ENCODE measurements at regions not wholly inside any gene's neighbourhood (a gene's known extent, or its start where the extent isn't known, plus 50 kb on each side); places are given as distances from the start of the nearest gene placed in this dataset.

DNA sequence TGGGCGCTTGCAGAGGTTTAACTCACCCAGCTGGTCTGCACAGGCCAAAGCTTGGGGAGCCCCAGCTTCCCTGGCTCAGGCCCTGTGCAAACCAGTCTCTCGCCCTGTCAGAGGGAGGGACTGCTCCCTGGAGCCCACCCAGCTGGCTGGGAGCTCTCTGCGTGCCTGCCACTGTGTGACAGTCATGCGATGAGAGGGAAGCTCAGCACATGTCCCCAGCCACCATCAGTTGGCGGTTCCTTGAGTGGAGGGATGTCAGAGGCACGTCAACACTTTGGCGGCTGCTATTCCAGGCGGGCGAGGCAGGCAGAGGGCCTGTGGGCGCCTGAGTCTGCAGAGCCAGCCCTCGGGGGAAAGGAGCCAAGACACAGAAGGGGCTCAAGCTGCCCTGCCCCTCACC is 324.6 kb downstream of the UACA start:
- no peak for DNase-seq

DNA sequence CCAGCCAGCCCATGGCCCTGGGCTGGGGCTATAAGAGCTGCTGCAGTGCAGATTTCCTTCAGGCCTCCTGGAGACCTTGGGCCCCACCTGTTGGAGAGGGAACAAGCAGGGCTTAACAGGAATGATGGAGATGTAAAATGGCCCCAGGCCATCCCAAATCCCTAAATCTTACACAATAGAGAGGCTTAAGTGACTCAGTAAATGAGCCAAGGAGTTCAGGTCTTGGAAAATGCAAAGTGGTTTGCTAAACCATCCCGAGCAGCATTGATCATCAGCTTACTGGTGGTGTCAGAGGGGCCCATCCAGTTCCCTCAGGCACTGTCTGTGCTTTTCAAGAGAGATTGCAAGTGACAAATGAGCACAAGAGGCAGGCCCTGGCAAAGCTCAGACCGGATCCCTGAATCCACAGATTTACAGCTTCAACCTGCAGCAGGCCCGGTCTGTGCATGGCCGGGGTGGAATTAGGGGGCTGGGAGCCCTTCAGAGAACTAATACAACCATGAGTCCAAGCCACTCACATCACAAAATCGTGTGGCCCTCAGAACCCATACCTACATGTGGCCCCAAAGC is 325.4 kb downstream of the UACA start:
- DNase-seq, result no peak

DNA sequence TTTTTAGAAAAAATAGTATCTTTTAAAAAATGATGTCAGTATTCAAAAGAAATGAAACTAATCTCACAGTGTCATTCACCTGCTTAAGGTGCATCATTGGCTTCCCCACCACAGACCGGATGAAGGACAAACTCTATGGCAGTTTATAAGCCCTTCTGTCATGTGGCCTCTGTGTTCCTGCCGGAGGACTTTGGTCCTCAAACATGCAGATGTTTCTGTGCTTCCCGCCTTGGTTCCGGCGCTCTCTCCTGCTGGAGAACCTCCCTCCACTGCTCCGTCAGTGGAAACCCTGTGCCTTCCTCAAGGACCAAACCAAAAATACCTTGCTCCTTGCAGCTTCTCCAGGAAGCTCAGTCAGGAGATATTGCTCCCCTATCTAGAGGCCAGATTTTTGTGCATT is 326.3 kb downstream of the UACA start:
- DNase-seq, result no peak

DNA sequence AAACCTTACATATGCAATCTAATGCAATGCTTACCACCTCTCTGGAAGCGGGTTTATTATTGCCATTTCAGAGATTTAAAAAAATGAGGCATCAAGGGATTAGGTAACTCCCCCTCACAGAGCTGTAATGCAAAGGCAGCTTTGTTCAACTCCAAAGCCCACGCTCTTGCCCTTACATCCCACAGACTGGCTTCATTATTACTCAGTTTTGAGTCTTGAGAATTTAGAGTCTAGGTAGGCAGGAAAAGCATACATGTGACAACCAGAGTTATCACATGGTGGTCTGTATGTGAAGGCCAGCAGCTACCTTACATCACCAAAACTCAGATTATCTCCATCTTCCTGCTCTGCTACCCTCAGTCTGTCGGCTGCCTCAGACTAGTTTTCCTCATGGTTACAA is 326.9 kb downstream of the UACA start:
- DNase-seq, result no peak

DNA sequence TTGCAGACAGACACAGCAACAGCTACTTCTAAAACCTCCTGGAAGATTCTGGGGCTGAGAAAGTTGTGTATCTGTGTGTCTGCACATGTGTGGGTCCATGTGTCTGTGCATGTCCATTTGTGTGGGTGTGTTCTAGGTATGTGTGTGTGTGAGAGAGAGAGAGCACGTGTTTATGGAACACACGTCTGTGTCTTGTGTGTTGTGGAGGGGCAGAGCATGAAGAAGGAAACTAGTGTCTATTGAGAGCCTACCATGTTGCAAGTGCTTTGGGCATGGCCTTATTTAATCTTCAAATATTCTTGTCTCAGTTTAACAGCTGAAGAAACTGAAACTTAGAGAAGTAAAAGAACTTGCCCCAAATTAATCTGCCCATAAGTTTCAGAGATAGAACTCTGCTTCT is 327.5 kb downstream of the UACA start:
- no peak for DNase-seq

DNA sequence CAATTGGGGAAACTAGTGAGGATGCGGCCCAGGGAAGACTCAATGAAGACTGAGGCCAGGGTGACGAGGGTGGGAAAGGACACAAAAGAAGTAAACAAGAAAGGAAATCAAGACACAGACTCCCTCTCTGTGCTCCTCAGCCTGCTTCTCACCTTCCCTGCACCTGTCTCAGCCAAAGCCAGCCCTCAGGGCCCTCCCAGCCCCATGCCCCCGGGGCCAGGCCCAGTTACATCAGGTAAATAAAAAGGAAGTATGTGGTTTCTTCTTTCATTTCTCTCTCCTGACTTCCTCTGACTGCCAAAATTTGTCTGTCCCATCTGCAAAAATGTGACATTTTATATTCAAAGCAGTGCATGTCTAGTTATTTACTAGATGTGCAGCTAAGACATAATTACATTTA is 328.0 kb downstream of the UACA start:
- DNase-seq, result no peak

DNA sequence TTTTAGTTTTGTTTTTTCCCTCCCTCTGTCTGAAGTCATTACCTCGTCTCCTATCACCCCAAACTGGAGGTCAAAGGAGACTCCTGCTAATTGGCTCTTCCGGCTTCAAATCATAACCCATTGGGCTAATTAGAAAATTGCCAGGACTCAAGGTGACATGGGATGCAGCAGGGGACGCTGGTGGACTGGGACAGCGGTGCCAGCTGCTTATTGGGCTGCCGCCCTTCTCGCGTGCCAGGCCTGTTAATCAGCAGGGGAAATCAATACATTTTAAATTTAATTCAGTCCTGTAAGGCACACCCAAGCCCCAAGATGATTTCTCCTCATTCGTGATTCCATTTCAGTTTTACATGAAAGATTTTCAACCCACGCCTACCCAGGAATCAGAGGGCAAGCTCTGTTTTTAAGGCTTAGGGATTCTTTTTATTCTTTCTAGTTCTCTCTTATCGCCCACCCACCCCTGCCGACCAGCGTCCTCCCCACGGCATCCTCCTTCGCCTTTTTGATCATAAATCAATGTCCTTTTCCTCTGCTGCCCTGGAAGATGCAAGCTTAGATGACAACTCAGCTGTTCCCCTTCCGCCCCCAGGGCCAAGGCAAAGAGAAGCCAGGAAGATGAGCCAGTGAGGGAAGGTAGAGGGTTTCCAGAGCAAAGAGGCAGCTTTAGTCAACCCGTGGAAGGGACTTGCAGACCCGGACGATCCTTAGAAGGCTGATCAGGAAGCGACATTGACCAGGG is 329.6 kb downstream of the UACA start:
- no peak for DNase-seq

DNA sequence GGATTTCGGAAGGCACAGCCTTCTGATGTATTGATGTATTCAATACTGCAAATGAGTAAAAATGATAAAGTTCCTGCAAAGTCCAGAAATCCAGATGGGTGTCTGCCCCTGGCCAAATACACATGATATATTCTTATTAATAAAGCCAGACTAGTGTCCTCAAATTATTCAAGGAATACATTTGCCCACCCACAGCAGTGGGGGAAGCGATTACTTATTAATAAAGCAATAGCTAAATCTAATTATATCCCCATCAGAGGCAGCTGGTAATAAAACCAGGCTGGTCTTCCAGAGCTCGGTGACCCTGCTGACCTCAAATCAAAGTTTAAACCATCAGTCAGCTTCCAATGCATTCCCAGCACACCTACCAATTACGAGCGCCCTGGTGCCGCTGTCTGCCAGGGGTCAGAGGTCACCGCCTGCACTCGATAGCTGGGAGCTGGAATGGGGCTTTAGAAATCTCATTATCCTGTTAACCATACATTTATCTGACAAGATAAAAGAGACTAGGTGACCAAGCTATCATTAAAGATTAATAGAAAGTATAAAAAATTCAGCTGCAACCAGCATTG is 330.3 kb downstream of the UACA start:
- DNase-seq, result no peak

DNA sequence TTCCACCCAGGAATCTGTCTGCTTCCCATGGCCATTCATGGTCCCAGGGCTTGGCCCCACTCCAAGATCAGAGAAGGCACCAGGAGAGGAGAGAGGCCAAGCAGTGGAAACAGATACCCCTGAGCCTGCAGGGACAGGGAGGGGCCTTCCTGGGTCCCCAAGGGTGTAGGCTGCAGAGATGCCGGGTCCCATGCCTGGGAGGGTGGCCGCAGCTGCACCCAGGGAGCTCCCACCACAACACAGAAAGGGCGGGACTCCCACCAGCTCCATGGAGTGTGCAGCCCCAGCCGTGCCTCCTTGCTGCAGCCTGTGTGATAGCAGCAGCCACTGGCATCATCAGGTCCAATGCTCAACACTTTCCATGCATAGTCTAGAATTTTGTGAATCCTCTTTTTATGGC is 331.5 kb downstream of the UACA start:
- no peak for DNase-seq

DNA sequence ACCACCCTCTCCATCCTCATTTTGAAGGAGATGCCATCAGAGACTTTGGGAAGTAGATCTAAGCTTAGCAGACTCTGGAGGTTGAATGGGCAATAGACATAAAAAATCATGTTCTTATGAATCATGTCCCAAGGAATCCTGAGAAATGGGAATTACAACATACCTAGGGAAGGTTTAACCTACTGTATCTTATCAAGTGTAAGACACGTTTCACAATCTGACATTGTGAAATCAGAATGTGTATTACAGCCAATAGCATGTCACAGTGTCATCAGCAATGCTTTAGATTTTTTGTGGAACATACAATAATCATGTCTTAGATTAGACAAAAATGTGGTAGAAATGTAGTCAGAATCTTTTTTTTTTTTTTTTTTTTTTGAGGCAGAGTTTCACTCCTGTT is 332.4 kb upstream of the TLE3 start:
- no peak for DNase-seq

DNA sequence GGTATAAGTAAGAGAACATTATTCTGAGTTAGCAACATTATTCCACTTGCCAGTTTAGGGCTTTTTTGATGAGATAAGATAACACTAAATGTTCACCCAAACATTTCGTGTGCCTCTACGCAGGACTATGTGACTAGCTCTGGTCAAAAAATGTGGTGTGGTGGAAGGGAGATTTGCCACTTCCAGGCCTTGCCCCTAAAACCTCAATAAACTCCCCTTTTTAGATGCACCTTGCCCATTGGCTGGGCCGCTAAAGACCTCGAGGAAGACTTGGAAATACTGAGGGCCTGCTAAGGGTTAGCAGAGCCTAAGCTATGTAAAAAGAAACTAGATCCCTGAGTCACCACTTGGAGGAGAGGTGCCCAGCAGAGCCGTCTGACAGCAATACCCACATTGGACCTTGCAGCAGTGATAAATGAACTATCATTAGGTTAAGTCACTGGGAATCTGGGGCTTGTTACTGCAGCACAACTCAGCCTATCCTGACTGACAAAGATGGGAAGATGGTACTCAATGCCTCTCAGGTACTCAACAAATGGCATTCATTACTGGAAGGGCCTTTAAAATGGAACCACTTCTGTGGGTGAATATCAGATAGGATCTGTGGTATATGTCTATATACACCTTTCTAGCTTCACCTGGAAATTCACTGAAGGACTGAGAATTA is 331.5 kb upstream of the TLE3 start:
- DNase-seq, result no peak

DNA sequence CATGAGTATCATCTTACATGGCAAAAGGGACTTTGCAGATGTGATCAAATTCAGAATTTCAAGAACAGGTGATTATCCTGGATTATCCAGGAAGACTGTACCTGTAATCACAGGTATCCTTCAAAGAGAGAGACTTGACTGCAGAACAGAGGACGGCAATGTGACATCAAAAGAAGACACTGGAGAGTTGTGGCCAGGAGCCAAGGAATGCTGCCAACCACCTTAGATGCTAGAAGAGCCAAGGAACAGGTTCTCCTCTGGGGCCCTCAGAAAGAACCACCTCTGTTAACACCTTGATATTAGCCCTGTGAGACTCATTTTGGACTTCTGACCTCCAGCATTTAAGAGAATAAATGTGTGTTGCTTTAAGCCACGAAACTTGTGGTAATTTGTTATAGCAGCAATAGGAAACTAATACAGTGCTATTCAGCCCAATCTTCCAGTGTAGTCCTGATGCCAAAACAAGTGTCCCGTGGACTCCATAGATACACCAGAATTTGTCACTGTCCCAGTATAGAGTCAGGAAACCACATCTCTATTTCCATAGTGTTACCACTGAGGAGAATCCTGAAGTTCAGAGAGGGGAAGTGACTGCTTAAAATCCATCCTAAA is 330.6 kb upstream of the TLE3 start:
- DNase-seq, result no peak

DNA sequence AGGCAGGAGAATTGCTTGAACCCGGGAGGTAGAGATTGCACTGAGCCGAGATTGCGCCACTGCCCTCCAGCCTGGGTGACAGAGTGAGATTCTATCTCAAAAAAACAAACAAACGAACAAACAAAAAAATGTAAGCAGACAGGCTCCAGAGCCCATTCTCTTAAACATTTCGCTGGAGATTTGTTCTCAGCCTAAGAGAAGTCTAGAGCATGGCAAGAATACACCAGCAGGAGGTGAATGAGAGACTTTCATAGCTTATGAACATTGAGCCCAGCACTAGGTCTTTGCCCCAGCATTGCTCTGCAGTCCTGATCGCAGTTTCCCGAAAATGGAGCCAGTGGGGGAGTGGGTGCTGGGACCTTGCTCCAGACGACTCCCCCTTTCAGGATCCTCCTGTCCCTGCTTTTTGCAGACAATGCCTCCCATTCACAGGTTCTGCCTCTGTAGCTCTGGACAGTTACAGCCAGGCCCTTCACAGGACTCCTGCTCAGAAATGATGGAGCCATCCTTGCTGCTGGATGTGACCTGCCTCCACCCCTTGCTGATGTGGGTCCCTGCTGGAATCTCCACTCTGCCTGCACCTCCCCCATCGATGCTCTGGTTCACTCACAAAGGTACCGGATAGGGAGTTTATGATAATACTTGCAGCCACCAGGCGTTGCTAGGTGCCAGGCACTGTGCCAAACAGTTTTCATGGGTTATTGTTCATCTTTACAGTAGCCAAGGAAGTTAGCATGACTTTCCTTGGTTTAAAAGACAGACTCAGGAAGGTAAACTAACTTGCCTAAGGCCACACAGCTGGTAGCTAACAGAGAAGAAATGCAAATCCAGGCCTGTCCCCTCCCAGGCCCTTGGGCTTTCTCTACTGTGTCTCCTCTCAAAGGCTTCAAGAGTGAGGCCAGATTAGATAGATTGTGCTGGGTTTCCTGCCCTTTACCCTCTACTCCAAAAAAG is 329.7 kb upstream of the TLE3 start:
- no peak for DNase-seq

DNA sequence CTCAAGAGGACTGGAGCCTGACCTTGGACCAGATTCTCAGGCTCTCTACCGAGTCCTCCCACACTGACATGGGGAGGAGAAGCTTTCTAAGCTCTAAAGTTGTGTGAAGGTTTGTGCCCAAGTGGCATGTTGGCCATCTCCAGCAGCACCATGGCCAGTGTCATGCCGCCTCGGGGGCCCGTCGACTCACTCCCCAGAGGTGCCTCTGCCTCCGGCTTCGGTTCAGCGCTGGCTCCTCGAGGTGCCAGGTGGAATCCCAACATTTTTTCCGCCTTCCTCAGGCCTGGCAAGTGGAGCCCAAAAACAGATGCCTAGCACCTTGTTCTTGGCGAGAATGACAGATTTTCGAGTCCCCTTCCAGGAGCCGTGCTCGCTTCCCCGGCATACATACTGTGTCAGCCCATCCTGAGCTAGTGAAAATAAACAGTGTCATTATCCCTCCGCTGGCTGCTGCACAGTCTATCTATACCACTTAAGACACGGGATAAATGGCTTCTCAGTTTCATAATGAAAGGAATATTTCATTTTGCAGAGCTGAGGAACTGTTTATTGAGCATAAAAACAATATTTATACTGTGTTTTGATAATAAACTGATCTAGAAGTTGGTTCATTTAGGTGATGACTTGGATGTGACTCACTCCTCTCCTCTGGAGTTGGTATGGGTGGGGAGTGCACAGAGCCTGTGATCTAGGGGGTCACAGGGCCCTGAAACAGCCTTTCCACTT is 328.5 kb upstream of the TLE3 start:
- no peak for DNase-seq

DNA sequence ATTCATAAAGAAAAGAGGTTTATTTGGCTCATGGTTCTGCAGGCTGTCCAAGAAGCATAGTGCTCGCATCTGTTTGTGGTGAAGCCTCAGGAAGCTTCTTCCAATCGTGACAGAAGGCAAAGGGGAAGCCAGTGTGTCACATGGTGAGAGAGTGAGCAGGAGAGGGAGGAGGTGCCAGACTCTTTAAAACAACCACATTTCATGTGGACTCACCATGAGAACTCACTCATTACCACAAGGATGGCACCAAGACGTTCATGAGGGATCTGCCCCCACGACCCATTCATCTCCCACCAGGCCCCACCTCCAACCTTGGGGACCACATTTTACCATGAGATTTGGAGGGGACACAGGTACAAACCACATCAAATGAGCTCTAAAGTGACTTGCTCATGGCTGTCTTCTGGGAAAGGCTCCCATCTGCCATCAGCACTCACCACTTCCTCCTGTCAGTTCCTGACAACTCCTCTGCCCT is 327.3 kb upstream of the TLE3 start:
- DNase-seq, result no peak

DNA sequence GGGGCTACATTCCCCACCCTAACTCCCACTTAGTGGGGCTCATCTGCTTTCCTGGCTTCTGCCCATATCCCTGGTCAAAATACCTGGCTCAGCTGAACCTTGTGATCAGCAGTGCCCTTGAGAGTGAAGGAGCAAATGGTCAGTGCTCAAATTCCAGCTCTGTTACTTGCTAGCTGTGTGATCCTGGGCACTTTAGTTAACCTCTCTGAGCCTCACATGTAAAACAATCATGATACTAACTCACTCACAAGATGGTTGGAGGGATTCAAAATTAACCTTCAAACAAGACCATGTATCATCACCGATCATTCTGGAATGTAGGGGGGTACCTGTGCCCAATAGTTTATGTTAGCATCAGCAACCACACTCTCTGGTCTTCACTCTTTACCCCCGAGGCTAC is 325.6 kb upstream of the TLE3 start:
- DNase-seq, result no peak

DNA sequence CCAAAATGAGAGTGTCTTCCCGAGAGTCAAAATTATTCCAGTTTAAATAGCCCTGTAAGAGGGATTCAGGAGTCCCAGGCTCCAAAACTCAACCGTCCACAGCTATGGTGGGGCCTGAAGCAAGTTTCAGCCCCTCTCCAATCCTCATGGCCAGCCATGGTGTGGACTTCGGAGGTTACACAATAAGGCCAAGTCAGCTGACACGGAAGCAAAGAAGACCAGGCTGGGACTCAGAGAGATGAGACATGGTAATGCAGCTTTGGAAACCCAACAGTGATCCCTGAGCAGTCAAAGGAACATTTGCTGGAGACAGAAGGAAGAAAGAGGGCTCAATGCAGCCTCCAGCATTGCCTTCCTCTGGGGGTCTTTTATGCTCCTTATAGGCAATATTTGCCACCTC is 324.6 kb upstream of the TLE3 start:
- DNase-seq, result no peak

DNA sequence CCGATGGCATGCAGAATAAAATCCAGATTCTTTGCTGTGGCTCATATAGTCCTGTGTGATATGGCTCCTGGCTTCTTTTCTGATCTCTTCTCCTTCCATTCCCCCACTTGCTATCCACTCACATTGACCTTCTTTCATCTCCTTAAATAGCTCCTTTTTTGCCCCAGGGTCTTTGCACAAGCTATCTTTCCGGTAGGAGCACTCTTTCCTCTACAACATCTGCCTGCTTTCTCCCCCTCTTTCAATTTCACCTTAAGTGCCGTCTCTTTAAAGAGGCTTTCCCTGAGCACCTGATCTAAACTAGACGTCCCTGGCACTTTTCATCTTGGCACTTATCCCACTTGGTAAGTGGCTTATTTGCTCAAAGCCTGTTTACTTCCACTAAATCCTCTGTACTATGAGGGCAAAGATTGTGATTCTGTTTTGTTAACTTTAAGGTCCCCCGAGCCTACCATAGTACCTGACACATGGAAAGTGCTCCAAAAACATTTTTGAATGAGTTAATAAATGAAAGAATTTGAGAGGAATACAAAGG is 323.3 kb upstream of the TLE3 start:
- no peak for DNase-seq

DNA sequence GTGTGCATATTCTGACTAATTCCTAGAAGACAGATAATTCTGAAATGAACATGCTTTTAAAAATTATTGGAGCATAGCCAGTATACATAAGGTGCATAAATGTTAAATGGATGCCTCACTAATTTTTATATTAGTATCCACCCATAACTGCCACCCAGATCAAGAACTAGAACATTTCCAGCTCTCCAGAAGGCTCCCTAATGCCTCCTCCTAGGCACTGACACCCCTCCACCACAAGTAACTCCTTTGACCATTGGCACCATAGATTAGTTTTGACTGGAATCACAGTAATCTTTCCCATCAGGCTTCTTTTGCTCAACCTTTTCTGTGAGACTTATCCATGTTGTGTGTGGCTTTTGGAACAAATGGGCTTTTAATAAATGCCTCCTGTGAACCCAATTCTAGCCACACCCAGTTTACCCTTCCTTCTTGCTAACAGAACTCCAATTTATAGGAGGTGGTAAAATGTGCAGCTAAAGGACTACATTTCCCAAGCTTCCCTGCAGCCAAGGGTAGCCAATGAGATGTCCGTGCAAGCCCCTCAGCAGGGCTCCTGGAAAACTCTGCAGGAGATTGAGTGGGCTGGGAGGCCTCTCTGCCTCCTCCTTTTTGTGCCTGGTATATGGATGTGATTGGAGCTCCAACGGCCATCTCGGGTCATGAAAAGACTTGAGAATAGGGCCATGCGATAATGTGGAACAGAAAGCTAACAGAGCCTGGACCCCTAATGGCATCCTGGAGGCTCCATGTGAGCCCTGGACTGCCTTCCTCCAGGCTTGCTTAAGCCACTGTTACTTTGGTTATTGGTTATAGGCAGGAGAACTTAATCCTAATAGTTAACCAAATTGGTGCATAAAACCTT is 322.6 kb upstream of the TLE3 start:
- DNase-seq, result no peak

DNA sequence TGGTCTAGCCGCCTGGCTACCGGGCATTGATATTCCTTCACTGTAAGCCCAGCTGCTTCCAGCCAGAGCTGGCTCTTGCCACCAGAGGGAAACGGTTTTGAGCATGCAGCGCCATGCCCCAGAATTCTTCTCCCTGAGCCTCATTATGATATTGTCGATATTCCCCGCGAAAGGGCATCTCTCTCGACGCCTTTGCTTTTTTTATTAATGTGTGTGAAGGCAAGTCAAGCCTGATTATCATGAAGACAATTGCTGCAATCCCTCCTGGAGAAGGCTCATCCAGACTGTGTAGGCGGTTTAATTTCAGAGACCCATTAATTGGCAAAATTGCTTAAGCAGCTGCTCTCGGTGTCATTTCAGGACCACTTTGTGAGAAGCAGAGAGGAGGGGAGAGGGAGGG is 321.2 kb upstream of the TLE3 start:
- no peak for DNase-seq
